Suppressor macrophage treated with lipopolysaccharide for 1 hour (primary cell): ENCODE measurements at regions not wholly inside any gene's neighbourhood (a gene's known extent, or its start where the extent isn't known, plus 50 kb on each side); places are given as distances from the start of the nearest gene placed in this dataset.

Experiments
- DNase-seq, 3 donors: peaks; one replicate each; pipeline ENCODE4 v3.0.0-alpha.2; 2020 to 2022

DNA sequence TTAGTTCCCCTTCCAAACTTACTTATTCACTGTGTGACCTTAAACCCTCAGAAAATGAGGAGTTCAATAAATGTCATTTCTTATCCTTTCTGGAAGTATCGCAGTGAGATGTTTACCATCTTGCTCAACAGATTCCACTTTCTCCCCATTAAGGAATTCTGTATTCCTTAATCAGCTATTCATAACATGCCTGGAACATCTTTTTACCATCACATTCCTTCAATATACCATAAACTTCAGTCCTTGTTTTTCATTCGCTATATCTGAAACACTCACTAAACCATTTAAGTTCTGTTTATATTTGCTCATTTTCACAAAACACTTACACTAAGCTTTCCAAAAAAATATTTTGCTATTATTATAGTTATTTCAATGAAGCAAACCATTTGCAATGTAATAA lies 1158.6 kb downstream of the CDH12 start:
- no peak for DNase-seq

GRCh38 chr5:21693591-21693990 lies 1159.6 kb downstream of the CDH12 start:
- no peak for DNase-seq

GRCh38 chr5:21689587-21689986 lies 1163.6 kb downstream of the CDH12 start:
- no peak for DNase-seq

GRCh38 chr5:21688655-21689054 lies 1164.5 kb downstream of the CDH12 start:
- DNase-seq: no peak

GRCh38 chr5:21687621-21688020 lies 1165.5 kb downstream of the CDH12 start:
- no peak for DNase-seq

GRCh38 chr5:21686706-21687105 lies 1166.4 kb downstream of the CDH12 start:
- no peak for DNase-seq

DNA sequence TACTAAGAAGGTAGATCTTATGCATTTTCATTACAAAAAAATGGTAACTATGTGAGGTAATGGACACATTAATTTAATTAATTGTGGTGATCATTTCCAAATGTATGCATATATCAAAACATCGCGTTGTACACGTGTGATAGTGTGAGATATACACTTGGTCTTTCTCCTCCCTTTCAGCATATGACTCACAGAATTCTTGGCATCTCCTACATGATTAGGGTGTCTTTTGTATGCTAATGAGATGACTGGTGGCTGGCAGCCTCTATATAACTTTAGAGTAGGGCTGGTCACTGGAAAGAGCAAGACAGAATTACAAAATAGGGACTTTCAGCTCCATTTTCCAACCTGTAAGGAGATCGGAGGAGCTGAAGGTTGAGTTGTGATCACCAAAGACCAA lies 1167.6 kb downstream of the CDH12 start:
- no peak for DNase-seq

DNA sequence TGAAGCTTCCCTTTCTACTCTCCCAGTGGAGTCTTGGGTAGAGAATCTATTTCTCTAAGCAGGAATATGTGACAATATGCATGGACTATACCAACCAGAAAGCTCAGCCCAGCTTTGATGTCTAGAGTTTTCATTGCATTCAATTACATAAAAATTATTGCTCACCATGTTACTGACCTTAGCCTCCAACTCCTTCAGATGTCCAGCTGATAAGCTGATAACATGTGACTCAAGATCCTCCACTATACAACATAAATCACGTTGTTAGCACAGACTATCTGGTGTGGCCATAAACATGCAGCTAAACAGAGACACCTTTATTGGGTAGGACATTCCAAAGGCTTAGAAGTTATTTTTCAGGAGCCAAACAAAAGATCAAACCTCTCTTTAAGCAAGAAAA lies 1168.2 kb downstream of the CDH12 start:
- DNase-seq: no peak

DNA sequence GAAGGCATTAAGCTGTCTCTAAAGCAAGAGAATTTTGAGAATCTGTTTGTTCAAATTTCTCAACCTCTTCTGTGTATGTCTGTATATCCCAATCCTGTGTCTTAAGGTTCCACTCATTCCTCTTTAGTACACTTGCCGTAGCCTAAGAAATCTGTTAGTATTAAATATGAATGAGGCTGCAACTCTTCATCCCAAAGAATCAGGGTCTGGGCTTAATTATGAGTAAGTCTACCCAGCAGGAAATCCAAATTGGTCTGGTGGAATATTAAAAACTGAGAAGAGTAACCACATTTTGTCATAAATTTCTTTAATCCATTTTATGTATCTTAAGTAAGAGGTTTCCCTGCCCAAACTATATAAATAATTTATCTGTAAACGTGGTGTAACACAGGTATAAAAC lies 1171.2 kb downstream of the CDH12 start:
- no peak for DNase-seq

- DNase-seq: no peak
These were observed 1172.5 kb downstream of the CDH12 start for GRCh38 chr5:21680641-21681040.

DNA sequence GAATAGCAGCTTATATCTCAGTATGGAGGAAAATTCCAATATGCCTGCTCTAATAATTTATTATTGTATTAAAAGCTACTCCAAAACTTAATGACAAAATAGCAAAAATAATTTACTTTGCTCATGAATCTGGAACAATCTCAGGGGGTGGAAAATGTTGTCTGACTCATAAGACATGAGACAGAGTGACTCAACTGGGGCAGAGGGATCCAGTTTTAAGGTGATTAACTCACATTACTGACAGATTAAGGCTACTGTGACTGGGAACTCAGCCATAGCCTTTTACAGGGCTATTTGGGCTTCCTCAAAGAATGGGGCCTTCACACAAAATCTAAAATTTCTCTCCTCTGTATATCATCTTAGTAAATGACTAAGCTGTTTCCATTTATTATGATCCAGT lies 1172.9 kb downstream of the CDH12 start:
- peak in 2 of 3 donors; percentile 1 to 22 for DNase-seq

- DNase-seq: no peak
These were observed 1174.6 kb downstream of the CDH12 start for GRCh38 chr5:21678526-21678925.

GRCh38 chr5:21672911-21673310 lies 1180.2 kb downstream of the CDH12 start:
- no peak for DNase-seq

- no peak for DNase-seq
These were observed 1180.8 kb downstream of the CDH12 start for GRCh38 chr5:21672360-21672759.

- no peak for DNase-seq
These were observed 1187.6 kb downstream of the CDH12 start for GRCh38 chr5:21665524-21665923.

- DNase-seq: no peak
These were observed 1190.1 kb downstream of the CDH12 start for GRCh38 chr5:21663082-21663481.

GRCh38 chr5:21661184-21661583 lies 1192.0 kb downstream of the CDH12 start:
- no peak for DNase-seq

DNA sequence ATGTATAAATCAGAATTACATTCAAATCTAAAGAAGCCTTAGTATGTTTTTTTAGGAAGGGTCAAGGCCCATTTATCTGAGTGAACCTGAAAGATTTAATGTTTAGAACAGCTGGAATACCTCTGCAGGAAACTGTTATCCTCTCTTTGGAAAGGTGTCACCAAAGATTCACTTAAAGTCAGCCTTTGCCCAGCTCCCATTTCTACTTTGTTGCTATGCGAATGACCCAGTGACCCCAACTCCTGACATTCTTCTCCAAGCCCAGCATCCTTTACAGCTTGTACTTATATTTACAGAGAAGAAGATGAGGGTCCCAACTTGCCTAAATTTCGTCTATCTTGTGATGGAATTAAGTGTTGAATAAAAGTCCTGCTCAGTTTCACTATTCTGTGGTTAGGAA lies 1198.6 kb downstream of the CDH12 start:
- DNase-seq: no peak

DNA sequence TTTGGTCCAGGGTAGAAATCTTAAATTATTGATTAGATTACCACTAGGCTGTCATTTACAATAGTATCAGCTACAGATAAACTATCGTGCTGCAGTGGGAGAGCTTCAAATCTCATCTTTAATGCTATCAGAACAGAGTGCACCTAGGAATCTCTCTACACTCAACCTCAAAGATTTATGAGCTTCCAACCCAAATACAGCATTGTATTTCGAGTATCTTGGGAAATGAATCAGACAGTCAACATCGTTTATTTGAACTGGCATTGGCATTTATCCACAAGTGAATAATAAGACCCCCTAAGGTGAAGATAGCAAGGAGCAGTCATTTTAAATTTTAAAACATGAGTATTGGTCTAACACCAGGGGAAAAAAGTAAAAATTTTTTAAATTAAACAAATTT lies 1203.2 kb downstream of the CDH12 start:
- DNase-seq: no peak

DNA sequence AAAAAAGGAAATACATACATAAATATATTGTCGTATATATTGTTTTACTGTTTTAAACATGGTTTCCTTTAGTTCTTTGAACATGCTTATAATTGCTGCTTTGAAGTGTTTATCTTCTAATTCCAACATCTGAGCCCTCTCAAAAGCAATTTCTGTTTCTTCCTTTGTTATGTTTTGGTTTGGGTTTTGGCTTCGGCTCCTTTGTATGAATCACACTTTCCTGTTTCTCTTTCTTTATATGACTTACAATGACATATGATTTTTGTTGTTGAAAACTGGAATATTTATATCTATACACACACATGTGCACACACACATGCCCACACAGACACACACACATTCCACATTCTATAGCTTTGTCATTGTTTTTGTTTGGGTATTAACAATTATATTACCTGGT lies 1206.7 kb downstream of the CDH12 start:
- no peak for DNase-seq

DNA sequence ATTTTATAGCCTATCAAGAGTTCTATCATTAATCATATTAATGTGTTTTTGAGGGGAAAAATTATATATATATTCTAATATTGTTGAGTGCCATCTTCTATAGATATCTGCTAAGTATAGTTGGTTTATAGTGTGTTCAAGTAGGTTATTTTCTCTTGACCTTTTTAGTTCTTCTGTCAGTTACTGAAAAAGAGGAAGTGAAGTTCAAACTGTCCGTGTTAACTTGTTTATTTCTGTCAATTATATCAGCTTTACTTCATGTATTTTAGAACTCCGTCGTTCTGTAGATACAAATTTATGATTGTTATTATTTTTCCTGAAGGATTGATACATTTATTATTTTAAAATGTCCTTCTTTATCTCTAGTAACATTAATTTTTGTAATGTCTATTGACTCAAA lies 1209.1 kb downstream of the CDH12 start:
- peak in 1 of 3 donors; percentile 4 for DNase-seq

DNA sequence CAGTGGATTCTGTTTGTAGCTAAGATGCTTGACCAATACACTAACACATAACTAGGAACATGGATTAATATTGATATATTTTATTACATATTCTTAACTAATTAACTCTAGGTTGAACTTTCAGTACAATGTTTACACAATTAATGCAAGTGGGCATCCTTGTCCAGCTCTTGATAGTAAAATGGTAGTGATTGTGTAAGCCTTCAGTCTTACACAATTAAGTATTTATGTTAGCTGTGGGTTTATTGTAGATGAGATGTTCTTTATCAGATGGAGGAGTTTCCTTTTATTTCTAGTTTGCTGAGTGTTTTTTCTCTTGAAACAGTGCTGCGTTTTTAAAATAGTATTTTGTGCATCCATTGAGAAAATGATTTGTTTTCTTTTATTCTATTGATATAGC lies 1210.8 kb downstream of the CDH12 start:
- DNase-seq: no peak

DNA sequence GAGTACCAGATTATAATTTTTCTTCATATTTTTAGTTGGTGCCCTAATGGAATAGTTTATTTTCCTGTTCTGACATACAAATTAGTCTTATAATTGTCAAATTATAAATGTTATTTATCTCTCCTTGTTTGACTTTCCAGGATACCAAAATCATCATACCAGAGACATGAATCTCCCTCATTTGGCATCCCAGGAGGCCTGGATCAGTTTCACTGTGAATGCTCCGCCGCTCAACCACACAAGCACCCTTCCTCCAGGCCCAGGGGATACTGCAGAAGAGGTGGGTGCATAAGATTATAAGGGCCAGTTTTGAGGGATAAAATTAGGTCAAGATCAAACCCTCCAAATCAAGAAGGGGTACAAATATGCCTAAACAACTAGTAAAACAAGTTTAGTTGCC lies 1229.3 kb downstream of the CDH12 start:
- no peak for DNase-seq

DNA sequence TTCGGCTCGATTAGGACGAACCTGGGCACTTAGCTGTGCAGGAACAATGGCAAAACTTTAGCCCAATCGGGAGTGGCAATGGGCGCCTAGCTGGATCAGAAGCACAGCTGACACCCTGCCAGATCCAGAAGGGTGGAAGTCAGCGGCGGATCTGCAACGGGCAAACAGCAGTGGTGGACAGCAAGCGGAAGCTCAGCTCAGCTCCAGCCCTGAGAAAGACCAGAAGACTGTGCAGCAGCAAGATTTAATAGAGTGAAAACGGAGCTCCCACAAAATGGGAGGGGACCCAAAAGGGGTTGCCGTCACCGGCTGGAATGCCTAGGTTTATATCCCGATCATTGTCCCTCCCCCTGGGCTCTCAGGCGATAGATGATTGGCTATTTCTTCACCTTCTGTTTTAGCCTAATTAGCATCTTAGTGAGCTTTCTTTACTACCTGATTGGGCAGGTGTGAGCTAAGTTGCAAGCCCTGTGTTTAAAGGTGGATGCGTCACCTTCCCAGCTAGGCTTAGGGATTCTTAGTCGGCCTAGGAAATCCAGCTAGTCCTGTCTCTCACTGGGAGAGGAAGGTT lies 1237.9 kb downstream of the CDH12 start:
- no peak for DNase-seq

DNA sequence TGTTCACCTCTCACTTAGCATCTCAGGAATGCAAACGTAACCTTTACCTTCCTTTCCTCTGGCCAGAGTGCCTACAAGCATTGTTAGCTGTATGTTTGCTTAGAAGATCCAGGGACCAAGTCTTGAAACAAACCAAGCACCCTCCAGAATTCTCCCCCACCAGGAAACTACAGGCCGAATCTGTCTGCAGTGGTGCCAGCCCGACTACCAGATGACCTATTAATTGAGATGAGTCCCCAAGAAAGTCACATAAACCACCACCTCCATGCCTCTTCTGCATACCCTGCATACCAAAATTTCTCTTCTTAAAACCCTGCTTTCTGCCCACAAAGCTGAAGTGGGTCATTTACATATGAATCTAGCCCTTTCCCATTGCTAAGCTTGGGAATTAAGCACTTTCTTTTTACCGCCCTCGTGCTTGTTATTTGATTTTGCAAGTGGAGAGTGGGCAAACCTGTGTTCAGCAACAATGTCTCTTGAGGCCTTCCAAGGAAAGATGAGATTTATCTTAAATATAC lies 1239.1 kb downstream of the CDH12 start:
- DNase-seq: no peak

DNA sequence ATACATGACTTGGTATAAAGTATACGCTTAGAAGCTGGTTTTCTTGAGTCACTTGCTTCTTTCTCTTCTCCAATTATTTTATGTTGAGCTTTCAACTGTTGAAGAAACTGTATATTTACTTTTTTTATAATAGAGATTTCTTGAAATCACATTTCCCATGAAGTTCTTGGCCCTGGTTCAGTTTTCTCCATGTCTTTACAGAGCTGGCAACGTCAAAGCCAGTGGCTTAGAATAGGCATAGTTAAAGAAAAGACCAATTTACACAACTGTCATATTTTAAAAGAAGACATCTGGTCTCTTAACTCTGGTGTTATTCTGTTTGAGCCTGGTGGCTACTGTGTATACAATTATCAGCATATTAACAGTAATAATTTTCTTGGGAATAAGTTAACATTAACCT lies 1249.3 kb downstream of the CDH12 start:
- DNase-seq: no peak
